DND-41 (cell line): ENCODE measurements at regions not wholly inside any gene's neighbourhood (a gene's known extent, or its start where the extent isn't known, plus 50 kb on each side); places are given as distances from the start of the nearest gene placed in this dataset.

Experiments used
- ATAC-seq: fragments of 200-7000 bp; cut with Tn5 transposase; 3 replicates; pipeline ENCODE4 v1.9.1; 2021; ENCODE audit warnings: low read depth; ENCODE audit not compliant: insufficient read depth
- DNase-seq: peaks from one replicate; pipeline ENCODE4 v3.0.0-alpha.2; 2020
- H2AFZ ChIP-seq: 2 replicates; pipeline ENCODE4 v1.6.0; 2012; ENCODE audit warnings: low read depth, low read length
- H3K27ac ChIP-seq: 2 replicates; pipeline ENCODE4 v1.5.1; 2012; ENCODE audit warnings: low read length, inconsistent platforms
- H3K27me3 ChIP-seq: fragments of 200-600 bp; sonication (generic); 2 replicates; pipeline ENCODE4 v1.6.0; 2012; ENCODE audit warnings: low read length, mild to moderate bottlenecking, inconsistent platforms; ENCODE audit not compliant: insufficient read depth, poor library complexity
- H3K36me3 ChIP-seq: 2 replicates; pipeline ENCODE4 v1.5.1; 2012; ENCODE audit warnings: low read length, inconsistent platforms; ENCODE audit not compliant: insufficient read depth
- H3K4me1 ChIP-seq: 2 replicates; pipeline ENCODE4 v1.5.1; 2012; ENCODE audit warnings: mild to moderate bottlenecking, low read length; ENCODE audit not compliant: insufficient read depth
- H3K4me2 ChIP-seq: 2 replicates; pipeline ENCODE4 v1.6.0; 2012; ENCODE audit warnings: mild to moderate bottlenecking, moderate library complexity, low read length, inconsistent platforms; ENCODE audit not compliant: insufficient read depth
- H3K4me3 ChIP-seq, 2 experiments: fragments of 200-600 bp in 1 of 2; shearing (Covaris generic) in 1 of 2; 2 replicates each; pipeline ENCODE4 v1.5.1; 2012 to 2016; ENCODE audit warnings: inconsistent platforms in 2 of 2, low read length in 2 of 2, mild to moderate bottlenecking in 2 of 2, low read depth in 1 of 2, moderate library complexity in 1 of 2
- H3K79me2 ChIP-seq: 2 replicates; pipeline ENCODE4 v1.6.0; 2012; ENCODE audit warnings: low read length, inconsistent platforms; ENCODE audit not compliant: insufficient read depth
- H3K9ac ChIP-seq: 2 replicates; pipeline ENCODE4 v1.6.0; 2012; ENCODE audit warnings: low read depth, mild to moderate bottlenecking, inconsistent platforms, low read length, moderate library complexity
- H3K9me3 ChIP-seq: 2 replicates; pipeline ENCODE4 v1.5.1; 2012; ENCODE audit warnings: low read length, moderate library complexity, mild to moderate bottlenecking, inconsistent platforms; ENCODE audit not compliant: insufficient read depth, severe bottlenecking
- H4K20me1 ChIP-seq: 2 replicates; pipeline ENCODE4 v1.6.0; 2012; ENCODE audit warnings: low read length; ENCODE audit not compliant: insufficient read depth
- EZH2 ChIP-seq: IDR thresholded peaks from 3 replicates; pipeline ENCODE4 v1.6.1; 2012; ENCODE audit warnings: borderline replicate concordance, low read depth, mild to moderate bottlenecking, moderate library complexity, low read length, inconsistent platforms; ENCODE audit not compliant: severe bottlenecking
- TF ChIP-seq, protein P1 (sequence below): IDR thresholded peaks from 2 replicates; pipeline ENCODE4 v1.5.1; 2012; ENCODE audit warnings: borderline replicate concordance, low read length, moderate library complexity, mild to moderate bottlenecking; ENCODE audit not compliant: poor library complexity, severe bottlenecking; ENCODE audit errors: extremely low read depth

DNA sequence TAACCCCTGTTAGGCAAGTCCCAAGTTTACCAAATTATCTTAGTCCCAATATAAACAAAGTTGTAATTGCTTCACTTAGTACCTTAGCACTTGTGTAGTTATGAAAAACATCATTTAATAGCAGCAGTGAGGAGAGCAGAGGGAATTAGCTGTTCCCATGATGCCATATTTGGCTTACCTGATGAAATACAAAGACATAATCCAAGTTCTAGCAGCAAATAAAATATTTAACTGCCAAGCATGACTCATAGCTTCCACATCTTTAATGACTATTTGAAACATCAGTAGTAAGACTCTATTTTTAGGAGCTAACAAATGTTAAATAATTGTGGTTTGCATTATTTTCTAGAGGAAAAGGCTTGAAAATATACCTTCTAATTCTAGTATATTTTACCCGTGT lies 94.0 kb upstream of the MCHR2 start:
- Histone ChIP-seq H3K27ac (no peak overlapping the region), H3K36me3 (no peaks in the 10 kb centered on the region), H2AFZ (no peak overlapping the region), H4K20me1 (no peaks in the 10 kb centered on the region), H3K4me3 (no peak overlapping the region), H3K4me1 (no peaks in the 10 kb centered on the region), H3K79me2 (no peaks in the 10 kb centered on the region), H3K4me2 (no peak overlapping the region), H3K27me3 (no peaks in the 10 kb centered on the region), H3K9me3 (no peaks in the 10 kb centered on the region), H3K9ac (no peak overlapping the region)
- ATAC-seq = no peak
- TF ChIP-seq, protein P1, sequence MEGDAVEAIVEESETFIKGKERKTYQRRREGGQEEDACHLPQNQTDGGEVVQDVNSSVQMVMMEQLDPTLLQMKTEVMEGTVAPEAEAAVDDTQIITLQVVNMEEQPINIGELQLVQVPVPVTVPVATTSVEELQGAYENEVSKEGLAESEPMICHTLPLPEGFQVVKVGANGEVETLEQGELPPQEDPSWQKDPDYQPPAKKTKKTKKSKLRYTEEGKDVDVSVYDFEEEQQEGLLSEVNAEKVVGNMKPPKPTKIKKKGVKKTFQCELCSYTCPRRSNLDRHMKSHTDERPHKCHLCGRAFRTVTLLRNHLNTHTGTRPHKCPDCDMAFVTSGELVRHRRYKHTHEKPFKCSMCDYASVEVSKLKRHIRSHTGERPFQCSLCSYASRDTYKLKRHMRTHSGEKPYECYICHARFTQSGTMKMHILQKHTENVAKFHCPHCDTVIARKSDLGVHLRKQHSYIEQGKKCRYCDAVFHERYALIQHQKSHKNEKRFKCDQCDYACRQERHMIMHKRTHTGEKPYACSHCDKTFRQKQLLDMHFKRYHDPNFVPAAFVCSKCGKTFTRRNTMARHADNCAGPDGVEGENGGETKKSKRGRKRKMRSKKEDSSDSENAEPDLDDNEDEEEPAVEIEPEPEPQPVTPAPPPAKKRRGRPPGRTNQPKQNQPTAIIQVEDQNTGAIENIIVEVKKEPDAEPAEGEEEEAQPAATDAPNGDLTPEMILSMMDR = no peak
- TF ChIP-seq EZH2 = no peak
- DNase-seq = no peak

DNA sequence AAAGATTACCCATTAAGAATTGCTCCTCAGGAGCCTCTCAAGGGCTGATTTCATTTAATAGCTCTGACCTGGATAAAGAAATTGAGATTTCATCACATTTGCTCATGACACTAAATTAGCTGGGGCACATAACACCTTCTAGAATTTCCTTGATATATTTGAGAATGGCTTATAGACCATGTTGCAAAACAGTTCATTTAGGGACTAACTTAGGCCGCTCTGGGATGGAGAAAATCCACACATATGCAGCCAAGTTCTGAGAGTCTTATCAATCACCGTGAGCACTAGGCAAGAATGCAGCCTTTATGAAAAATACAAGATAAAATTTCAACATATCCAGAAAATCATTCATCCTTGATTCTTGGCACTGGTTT lies 91.0 kb upstream of the MCHR2 start:
- ATAC-seq (no peak), DNase-seq (no peak)
- Histone ChIP-seq H3K27ac (no peak overlapping the region), H3K27me3 (no peaks in the 10 kb centered on the region), H3K79me2 (no peaks in the 10 kb centered on the region), H4K20me1 (no peaks in the 10 kb centered on the region), H3K9me3 (no peaks in the 10 kb centered on the region), H3K4me2 (no peak overlapping the region), H3K4me3 (no peak overlapping the region), H3K36me3 (no peaks in the 10 kb centered on the region), H3K9ac (no peak overlapping the region), H2AFZ (no peak overlapping the region), H3K4me1 (no peaks in the 10 kb centered on the region)
- TF ChIP-seq, protein P1 = no peak
- no peak for TF ChIP-seq EZH2

DNA sequence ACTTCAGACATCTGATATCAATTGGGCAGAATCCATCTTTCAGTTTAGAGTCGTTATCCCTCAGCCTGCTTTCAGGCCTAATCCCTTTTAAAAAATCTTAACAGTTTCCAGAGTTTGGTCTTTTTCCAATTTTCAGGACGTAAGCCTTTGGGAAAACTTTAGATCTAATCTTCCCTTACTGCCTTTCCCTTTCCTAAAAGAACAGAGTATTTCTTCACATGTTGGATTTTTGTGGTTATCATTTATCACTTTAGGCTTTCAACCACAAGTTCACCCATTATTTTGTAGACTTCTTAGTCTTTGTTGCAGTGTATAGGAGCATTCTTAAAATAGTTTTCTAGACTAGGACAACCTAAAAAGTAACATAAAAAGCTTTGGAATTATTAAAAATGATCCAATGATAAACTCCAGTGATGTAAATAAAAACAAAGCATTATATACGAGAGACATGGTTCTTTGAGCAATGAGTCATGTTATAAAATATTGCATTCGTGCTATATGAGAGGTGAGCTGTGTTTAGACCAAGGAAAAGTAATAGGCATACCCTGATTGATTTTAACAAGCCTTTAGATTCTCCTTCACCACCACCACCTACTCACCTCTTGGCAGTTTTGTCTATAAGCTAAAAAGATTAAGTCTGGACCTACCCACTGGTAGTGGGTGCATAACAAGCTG lies 90.4 kb upstream of the MCHR2 start:
- no peak for TF ChIP-seq EZH2
- TF ChIP-seq, protein P1 = no peak
- no peaks in the 10 kb centered on the region for H4K20me1 ChIP-seq
- no peak overlapping the region for H3K9ac ChIP-seq
- no peak for ATAC-seq
- H3K9me3 ChIP-seq = no peaks in the 10 kb centered on the region
- H3K4me1 ChIP-seq = no peaks in the 10 kb centered on the region
- H3K4me3 ChIP-seq = no peak overlapping the region
- no peaks in the 10 kb centered on the region for H3K27me3 ChIP-seq
- DNase-seq = no peak
- H3K27ac ChIP-seq = no peak overlapping the region
- H2AFZ ChIP-seq = no peak overlapping the region
- no peak overlapping the region for H3K4me2 ChIP-seq
- no peaks in the 10 kb centered on the region for H3K36me3 ChIP-seq
- no peaks in the 10 kb centered on the region for H3K79me2 ChIP-seq
